ENCODE measurements at regions not wholly inside any gene's neighbourhood (a gene's known extent, or its start where the extent isn't known, plus 50 kb on each side); places are given as distances from the start of the nearest gene placed in this dataset.

- no peak for TF ChIP-seq ZNF518A (tag by site-specific recombination; conservative IDR thresholded peaks at IDR 0.05; ENCODE audit: low read depth)
These were observed 1000.4 kb upstream of the ACVR2A start (continued) for GRCh38 chr2:146844226-146844990.

- ChIA-PET CTCF (no interaction called here), POLR2A (no interaction called here)
- Histone ChIP-seq H3K9me3 (ENCODE audit: control insufficient read depth, insufficient read depth, low read depth, low read length) (no peaks in the 10 kb centered on the region), H3K4me3 (ENCODE audit: low read depth, low read length) (no peak overlapping the region), H3K36me3 (ENCODE audit: control insufficient read depth in 2 of 2, insufficient read depth in 1 of 2, low read length in 2 of 2) (no peaks in the 10 kb centered on the region), H3K4me1 (ENCODE audit: control insufficient read depth, insufficient read depth, low read length) (no peaks in the 10 kb centered on the region), H3K27ac (ENCODE audit: extremely low read depth, low read depth, low read length) (no peak overlapping the region)
- TF ChIP-seq ZNF837 (tag by site-specific recombination; IDR thresholded peaks at IDR 0.05) (no peak), ZSCAN23 (tag by site-specific recombination; IDR thresholded peaks at IDR 0.05) (no peak), PRDM2 (tag by site-specific recombination; IDR thresholded peaks at IDR 0.05; ENCODE audit: borderline replicate concordance) (no peak), ZNF324 (tag by site-specific recombination; IDR thresholded peaks at IDR 0.05) (no peak), MYNN (tag by site-specific recombination; IDR thresholded peaks at IDR 0.05; ENCODE audit: borderline replicate concordance) (no peak), ZNF48 (tag by site-specific recombination; IDR thresholded peaks at IDR 0.05) (no peak), ZNF707 (tag by site-specific recombination; IDR thresholded peaks at IDR 0.05) (no peak), ZNF596 (tag by site-specific recombination; IDR thresholded peaks at IDR 0.05) (no peak), SALL2 (tag by site-specific recombination; IDR thresholded peaks at IDR 0.05; ENCODE audit: borderline replicate concordance) (no peak), HOXA7 (CRISPR knock-in tag; IDR thresholded peaks at IDR 0.05; ENCODE audit: borderline replicate concordance) (no peak), ZNF114 (tag by site-specific recombination; IDR thresholded peaks at IDR 0.05) (no peak), ZNF768 (tag by site-specific recombination; IDR thresholded peaks at IDR 0.05) (no peak), ZSCAN5A (tag by site-specific recombination; IDR thresholded peaks at IDR 0.05) (no peak), ZBTB49 (tag by site-specific recombination; IDR thresholded peaks at IDR 0.05; ENCODE audit: low read depth) (no peak), ZNF280C (tag by site-specific recombination; IDR thresholded peaks at IDR 0.05) (no peak)
These were observed 1007.0 kb upstream of the ACVR2A start for GRCh38 chr2:146837857-146838256.

Data from HEK293 (cell line).